ENCODE measurements at regions not wholly inside any gene's neighbourhood (a gene's known extent, or its start where the extent isn't known, plus 50 kb on each side); places are given as distances from the start of the nearest gene placed in this dataset.

DNA sequence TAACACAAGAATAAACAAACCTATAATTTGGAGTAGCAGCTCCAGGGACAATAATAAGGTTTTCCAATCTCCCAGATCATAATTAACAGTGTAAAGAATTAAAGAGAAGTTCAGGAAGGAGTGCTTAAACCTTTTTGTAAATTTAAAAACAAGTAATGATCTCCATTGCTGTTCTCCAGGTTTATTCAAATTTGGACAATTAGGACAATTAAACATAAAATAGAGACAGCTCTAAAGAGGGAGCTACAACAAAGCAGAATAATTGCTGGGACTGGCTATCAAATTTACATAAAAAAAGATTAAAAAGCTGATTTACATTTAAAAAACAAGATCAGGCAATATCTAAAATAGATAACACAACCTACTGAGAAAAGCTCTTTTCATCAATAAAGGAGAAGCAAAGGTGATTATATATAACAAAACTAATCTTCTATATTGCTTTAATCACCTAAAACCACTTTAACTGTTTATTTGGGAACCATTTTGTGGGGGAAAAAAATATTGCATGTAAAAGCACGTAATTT lies 80.1 kb upstream of the CREB1 start:
- Histone ChIP-seq H3K36me3 (ENCODE audit: control insufficient read depth, insufficient read depth, low read length) (no peaks in the 10 kb centered on the region), H3K27ac (ENCODE audit: insufficient read depth, low read length, poor library complexity, severe bottlenecking) (no peak overlapping the region), H3K9me3 (ENCODE audit: control insufficient read depth in 2 of 2, low read length in 2 of 2) (no peaks in the 10 kb centered on the region), H3K27me3 (ENCODE audit: control insufficient read depth, insufficient read depth, low read length) (peaks cover 3% of the 10 kb centered on the region), H3K4me3 (ENCODE audit: low read depth, low read length) (no peak overlapping the region), H3K4me1 (ENCODE audit: control insufficient read depth, insufficient read depth, low read length, poor library complexity, severe bottlenecking) (no peaks in the 10 kb centered on the region)
- Mint-ChIP-seq H3K4me1 (no peaks in the 10 kb centered on the region), H3K9me3 (peaks cover 0 to 3% (median 0%) of the 10 kb centered on the region in 7 donors), H3K36me3 (no peaks in the 10 kb centered on the region), H3K27me3 (peaks cover 8% of the 10 kb centered on the region), H3K4me3 (no peak overlapping the region), H3K27ac (no peak overlapping the region)
- DNase-seq (no peak), ATAC-seq (ENCODE audit: low read depth in 2 of 2) (no peak)

DNA sequence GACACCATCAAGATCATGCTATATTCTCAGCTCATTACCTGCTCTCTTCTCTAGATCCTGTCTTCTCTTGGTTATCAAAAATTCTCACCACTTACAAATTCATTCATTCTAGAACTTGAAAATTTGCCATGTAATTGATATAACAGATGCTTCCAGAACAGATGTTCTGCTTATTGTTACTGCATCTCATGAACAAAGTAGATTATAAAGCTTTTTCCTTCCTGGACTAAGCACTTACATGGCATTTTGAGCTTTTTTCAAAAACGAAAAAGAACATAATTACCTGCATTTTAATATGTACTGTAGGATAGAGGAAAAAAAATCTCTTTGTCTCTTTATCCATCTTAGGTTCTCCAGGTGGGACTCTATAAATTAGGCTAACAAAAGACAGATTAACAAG lies 79.6 kb upstream of the CREB1 start:
- no peak for ATAC-seq (ENCODE audit: low read depth in 2 of 2)
- no peak overlapping the region for H3K4me3 Mint-ChIP-seq
- H3K36me3 Mint-ChIP-seq = no peaks in the 10 kb centered on the region
- Histone ChIP-seq H3K27me3 (ENCODE audit: control insufficient read depth, insufficient read depth, low read length) (peaks cover 3% of the 10 kb centered on the region), H3K9me3 (ENCODE audit: control insufficient read depth in 2 of 2, low read length in 2 of 2) (no peaks in the 10 kb centered on the region), H3K27ac (ENCODE audit: insufficient read depth, low read length, poor library complexity, severe bottlenecking) (no peak overlapping the region), H3K4me3 (ENCODE audit: low read depth, low read length) (no peak overlapping the region), H3K36me3 (ENCODE audit: control insufficient read depth, insufficient read depth, low read length) (no peaks in the 10 kb centered on the region), H3K4me1 (ENCODE audit: control insufficient read depth, insufficient read depth, low read length, poor library complexity, severe bottlenecking) (no peaks in the 10 kb centered on the region)
- peaks cover 7% of the 10 kb centered on the region for H3K27me3 Mint-ChIP-seq
- no peak for DNase-seq
- H3K27ac Mint-ChIP-seq = no peak overlapping the region
- H3K4me1 Mint-ChIP-seq = no peaks in the 10 kb centered on the region
- H3K9me3 Mint-ChIP-seq = peaks cover 0 to 3% (median 0%) of the 10 kb centered on the region in 7 donors

DNA sequence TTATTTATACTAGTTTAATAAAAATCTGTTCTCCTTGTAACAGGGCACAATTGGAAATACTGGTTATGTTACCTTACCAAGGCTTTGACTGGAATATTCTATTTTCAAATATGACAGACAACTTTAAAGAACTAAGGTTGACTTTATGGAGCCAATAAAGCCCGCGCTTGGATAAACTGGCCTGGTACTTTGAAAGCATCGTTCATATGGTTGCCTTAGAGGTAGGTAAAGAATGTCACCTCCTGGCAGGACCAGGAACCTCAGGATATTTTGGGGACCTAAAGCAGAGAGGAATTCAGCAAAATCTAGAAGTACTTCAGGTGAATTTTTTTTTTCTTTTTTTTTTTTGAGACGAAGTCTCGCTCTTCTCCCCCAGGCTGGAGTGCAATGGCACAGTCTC lies 71.2 kb upstream of the CREB1 start:
- Mint-ChIP-seq H3K9me3 (no peaks in the 10 kb centered on the region), H3K4me1 (peaks cover 0 to 6% (median 4%) of the 10 kb centered on the region in 4 donors), H3K36me3 (no peaks in the 10 kb centered on the region), H3K27me3 (peaks cover under 1% of the 10 kb centered on the region), H3K27ac (no peak overlapping the region), H3K4me3 (no peak overlapping the region)
- no peaks in the 10 kb centered on the region for H3K4me1 ChIP-seq (ENCODE audit: control insufficient read depth, insufficient read depth, low read length, poor library complexity, severe bottlenecking)
- no peak for DNase-seq
- no peaks in the 10 kb centered on the region for H3K9me3 ChIP-seq (ENCODE audit: control insufficient read depth in 2 of 2, low read length in 2 of 2)
- no peak for ATAC-seq (ENCODE audit: low read depth in 2 of 2)
- H3K27ac ChIP-seq (ENCODE audit: insufficient read depth, low read length, poor library complexity, severe bottlenecking) = no peak overlapping the region
- no peaks in the 10 kb centered on the region for H3K27me3 ChIP-seq (ENCODE audit: control insufficient read depth, insufficient read depth, low read length)
- H3K36me3 ChIP-seq (ENCODE audit: control insufficient read depth, insufficient read depth, low read length) = no peaks in the 10 kb centered on the region
- H3K4me3 ChIP-seq (ENCODE audit: low read depth, low read length) = no peak overlapping the region

DNA sequence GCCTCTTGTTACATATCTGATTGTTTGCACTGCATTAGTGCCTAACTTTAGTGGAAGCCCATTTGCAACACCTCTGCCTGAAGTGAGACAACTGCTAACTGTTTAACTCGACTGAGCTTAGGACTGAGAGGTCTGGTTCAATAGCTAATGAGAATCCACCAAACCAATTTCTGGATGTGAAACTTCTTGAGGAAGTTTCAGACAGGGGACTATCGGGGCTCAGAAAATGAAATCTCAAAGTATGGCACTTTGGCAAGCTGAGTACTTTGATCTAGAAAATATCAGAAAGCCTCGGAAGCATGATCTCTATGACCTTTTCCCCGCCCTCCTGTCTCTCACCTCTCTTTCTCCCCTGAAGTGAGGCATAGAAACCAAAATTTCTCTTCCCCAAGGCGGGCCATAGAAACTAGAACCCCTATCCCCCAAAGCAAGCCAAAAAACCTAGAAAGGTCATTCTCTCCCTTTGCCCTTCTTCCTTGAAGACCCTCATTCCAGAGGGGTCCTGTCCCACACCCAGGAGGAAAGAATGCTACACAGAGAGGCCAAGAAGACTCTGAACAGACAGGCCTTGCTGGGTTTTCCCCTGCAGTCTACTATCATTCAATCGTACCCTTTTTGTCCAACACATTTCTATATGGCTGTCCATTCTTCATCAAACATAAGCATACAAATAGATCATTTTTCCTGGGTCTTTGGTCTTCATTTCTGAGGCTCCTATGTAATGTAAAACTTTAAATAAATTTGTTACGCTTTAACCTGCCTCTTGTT lies 69.6 kb upstream of the CREB1 start:
- H3K4me1 Mint-ChIP-seq = peaks cover 0 to 6% (median 4%) of the 10 kb centered on the region in 4 donors
- H3K9me3 Mint-ChIP-seq = no peaks in the 10 kb centered on the region
- Histone ChIP-seq H3K36me3 (ENCODE audit: control insufficient read depth, insufficient read depth, low read length) (no peaks in the 10 kb centered on the region), H3K4me3 (ENCODE audit: low read depth, low read length) (no peak overlapping the region), H3K4me1 (ENCODE audit: control insufficient read depth, insufficient read depth, low read length, poor library complexity, severe bottlenecking) (no peaks in the 10 kb centered on the region), H3K9me3 (ENCODE audit: control insufficient read depth in 2 of 2, low read length in 2 of 2) (no peaks in the 10 kb centered on the region), H3K27ac (ENCODE audit: insufficient read depth, low read length, poor library complexity, severe bottlenecking) (no peak overlapping the region), H3K27me3 (ENCODE audit: control insufficient read depth, insufficient read depth, low read length) (no peaks in the 10 kb centered on the region)
- peak overlapping the region in 1 of 3 donors; percentile 48 for H3K27ac Mint-ChIP-seq
- no peaks in the 10 kb centered on the region for H3K27me3 Mint-ChIP-seq
- ATAC-seq (ENCODE audit: low read depth in 2 of 2) (no peak), DNase-seq (no peak)
- H3K4me3 Mint-ChIP-seq = no peak overlapping the region
- H3K36me3 Mint-ChIP-seq = no peaks in the 10 kb centered on the region

DNA sequence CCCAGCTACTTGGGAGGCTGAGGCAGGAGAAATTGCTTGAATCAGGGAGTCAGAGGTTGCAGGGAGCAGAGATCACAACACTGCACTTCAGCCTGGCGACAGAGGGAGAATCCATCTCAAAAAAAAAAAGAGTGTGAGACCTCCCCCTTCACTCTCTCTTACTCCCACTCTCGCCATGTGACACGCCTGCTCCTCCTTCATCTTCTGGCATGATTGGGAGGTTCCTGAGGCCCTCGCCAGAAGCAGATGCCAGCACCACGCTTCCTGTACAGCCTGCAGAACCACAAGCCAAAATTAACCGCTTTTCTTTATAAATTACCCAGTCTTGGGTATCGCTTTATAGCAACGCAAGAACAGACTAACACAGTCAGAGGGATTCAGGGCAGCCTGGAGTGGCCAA lies 66.3 kb upstream of the CREB1 start:
- Mint-ChIP-seq H3K27me3 (no peaks in the 10 kb centered on the region), H3K4me1 (peaks cover 0 to 7% (median 5%) of the 10 kb centered on the region in 4 donors)
- no peaks in the 10 kb centered on the region for H3K36me3 ChIP-seq (ENCODE audit: control insufficient read depth, insufficient read depth, low read length)

DNA sequence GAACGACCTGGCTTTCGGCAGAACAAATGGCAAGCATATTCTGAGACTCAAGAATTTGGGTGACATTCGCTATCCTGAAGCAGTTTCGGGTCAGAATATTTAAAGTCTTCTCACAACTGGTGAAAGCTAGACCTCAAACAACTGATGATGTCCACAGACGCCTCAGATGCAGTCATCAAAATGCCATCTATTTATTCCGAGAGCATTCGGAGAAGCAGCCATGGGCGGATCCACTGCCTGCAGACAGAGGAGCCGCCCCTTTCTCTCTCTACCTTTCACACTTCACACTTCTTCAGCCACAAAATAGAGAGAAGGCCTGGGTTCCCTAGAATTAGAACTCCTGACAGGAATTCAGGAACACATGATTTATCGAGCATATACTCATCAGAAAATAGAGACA lies 65.8 kb upstream of the CREB1 start:
- Histone ChIP-seq H3K27ac (ENCODE audit: insufficient read depth, low read length, poor library complexity, severe bottlenecking) (no peak overlapping the region), H3K4me1 (ENCODE audit: control insufficient read depth, insufficient read depth, low read length, poor library complexity, severe bottlenecking) (no peaks in the 10 kb centered on the region), H3K27me3 (ENCODE audit: control insufficient read depth, insufficient read depth, low read length) (no peaks in the 10 kb centered on the region), H3K9me3 (ENCODE audit: control insufficient read depth in 2 of 2, low read length in 2 of 2) (no peaks in the 10 kb centered on the region), H3K4me3 (ENCODE audit: low read depth, low read length) (no peak overlapping the region), H3K36me3 (ENCODE audit: control insufficient read depth, insufficient read depth, low read length) (no peaks in the 10 kb centered on the region)
- Mint-ChIP-seq H3K4me3 (no peak overlapping the region), H3K27me3 (no peaks in the 10 kb centered on the region), H3K27ac (peak overlapping the region in 1 of 3 donors; percentile 26), H3K36me3 (no peaks in the 10 kb centered on the region), H3K4me1 (peaks cover 0 to 7% (median 5%) of the 10 kb centered on the region in 4 donors), H3K9me3 (no peaks in the 10 kb centered on the region)
- no peak for DNase-seq
- ATAC-seq (ENCODE audit: low read depth in 2 of 2) = no peak

More for the DNA sequence above, 66.3 kb upstream of the CREB1 start:
- H3K4me3 Mint-ChIP-seq = no peak overlapping the region
- DNase-seq (no peak), ATAC-seq (ENCODE audit: low read depth in 2 of 2) (no peak)
- Histone ChIP-seq H3K4me3 (ENCODE audit: low read depth, low read length) (no peak overlapping the region), H3K9me3 (ENCODE audit: control insufficient read depth in 2 of 2, low read length in 2 of 2) (no peaks in the 10 kb centered on the region), H3K4me1 (ENCODE audit: control insufficient read depth, insufficient read depth, low read length, poor library complexity, severe bottlenecking) (no peaks in the 10 kb centered on the region), H3K27ac (ENCODE audit: insufficient read depth, low read length, poor library complexity, severe bottlenecking) (no peak overlapping the region), H3K27me3 (ENCODE audit: control insufficient read depth, insufficient read depth, low read length) (no peaks in the 10 kb centered on the region)
- no peaks in the 10 kb centered on the region for H3K9me3 Mint-ChIP-seq
- H3K27ac Mint-ChIP-seq = peak overlapping the region in 1 of 3 donors; percentile 50
- no peaks in the 10 kb centered on the region for H3K36me3 Mint-ChIP-seq

DNA sequence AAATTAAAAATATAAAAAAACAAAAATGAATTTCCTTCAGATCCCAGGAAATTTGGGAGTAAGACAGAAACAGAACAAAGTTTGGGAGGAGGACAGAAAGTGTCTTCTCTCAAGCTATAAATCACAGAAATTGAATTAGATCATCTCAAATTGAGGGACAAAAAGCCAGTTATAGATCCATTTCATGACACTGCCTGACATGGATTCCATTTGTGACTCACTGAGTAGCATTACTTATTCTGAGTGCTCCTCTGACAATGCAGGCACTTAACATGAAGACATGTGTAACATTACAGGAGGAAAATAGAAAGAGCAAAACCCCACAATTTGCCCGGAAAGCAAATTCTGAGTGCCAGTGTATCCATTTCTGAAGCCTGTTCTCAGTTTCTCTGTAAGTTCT lies 63.9 kb upstream of the CREB1 start:
- DNase-seq = no peak
- Mint-ChIP-seq H3K4me1 (peaks cover 0 to 7% (median 0%) of the 10 kb centered on the region in 4 donors), H3K27ac (no peak overlapping the region), H3K4me3 (no peak overlapping the region), H3K9me3 (no peaks in the 10 kb centered on the region), H3K36me3 (no peaks in the 10 kb centered on the region), H3K27me3 (no peaks in the 10 kb centered on the region)
- Histone ChIP-seq H3K36me3 (ENCODE audit: control insufficient read depth, insufficient read depth, low read length) (no peaks in the 10 kb centered on the region), H3K9me3 (ENCODE audit: control insufficient read depth in 2 of 2, low read length in 2 of 2) (no peaks in the 10 kb centered on the region), H3K27me3 (ENCODE audit: control insufficient read depth, insufficient read depth, low read length) (no peaks in the 10 kb centered on the region), H3K27ac (ENCODE audit: insufficient read depth, low read length, poor library complexity, severe bottlenecking) (no peak overlapping the region), H3K4me3 (ENCODE audit: low read depth, low read length) (no peak overlapping the region), H3K4me1 (ENCODE audit: control insufficient read depth, insufficient read depth, low read length, poor library complexity, severe bottlenecking) (no peaks in the 10 kb centered on the region)
- ATAC-seq (ENCODE audit: low read depth in 2 of 2) = no peak
